HG02970 (cell line): ENCODE measurements at regions not wholly inside any gene's neighbourhood (a gene's known extent, or its start where the extent isn't known, plus 50 kb on each side); places are given as distances from the start of the nearest gene placed in this dataset.

Experiments used
- ATAC-seq: cut with Tn5 transposase; IDR thresholded peaks from one replicate; pipeline ENCODE4 v1.9.1; 2021; ENCODE audit warnings: mild to moderate bottlenecking, moderate library complexity, moderate number of reproducible peaks; ENCODE audit not compliant: unreplicated experiment, low FRiP score

DNA sequence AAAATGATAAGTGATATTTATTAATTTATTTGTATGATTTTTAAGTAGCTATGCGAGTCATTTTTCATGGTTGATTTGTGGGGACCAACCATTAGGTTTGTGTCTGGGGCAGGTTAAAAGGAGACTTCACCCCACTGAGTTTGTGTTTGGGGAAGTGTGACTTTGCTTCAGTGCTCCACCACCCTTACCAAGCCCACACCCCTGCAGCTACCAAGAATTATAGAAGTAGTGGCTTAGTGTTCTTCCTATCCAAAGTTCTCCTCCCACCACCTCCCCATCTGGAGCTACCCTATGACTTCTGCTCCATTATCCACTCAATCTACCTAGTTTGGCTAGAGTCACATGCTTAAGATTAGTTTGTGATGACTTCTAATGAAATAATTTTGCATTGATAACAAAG is 182.1 kb upstream of the ZEB2 start:
- no peak for ATAC-seq

DNA sequence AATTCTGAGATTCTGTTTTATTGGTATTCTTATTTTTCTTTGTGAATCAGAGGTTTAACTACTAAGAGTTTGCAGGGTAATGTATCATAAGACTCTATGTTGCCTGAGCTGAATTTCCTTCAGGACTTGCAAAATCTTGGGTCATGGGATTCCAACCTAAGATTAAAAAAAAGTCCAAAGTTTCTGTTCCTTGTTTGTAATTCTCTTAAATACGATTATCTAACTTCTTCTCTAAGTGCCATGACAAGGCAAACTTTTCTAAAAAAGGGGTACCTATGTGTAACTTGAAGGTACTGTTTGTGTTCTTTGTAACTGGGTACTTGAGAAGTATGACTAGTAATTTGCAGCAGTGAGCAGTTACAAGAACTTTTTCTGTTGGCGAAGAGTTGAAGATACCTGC is 181.3 kb upstream of the ZEB2 start:
- ATAC-seq: no peak

DNA sequence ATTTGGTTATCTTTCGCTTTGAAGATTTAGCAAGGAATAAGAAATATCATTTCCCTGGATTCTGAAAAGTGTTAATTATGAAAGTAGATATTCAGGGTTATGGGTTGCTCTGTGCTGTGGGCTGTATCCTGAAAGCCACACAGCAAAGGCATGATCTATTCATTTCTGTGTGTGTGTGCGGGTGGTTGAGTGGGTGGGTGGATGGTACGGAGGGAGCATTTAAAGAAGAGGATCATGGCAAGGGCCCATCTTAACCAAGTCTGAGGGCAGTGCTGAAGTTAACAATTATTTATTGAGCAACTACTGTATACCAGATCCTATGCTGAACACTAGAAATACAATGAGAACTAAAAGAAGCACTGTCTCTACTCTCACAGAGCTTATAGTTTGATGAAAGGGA is 178.2 kb upstream of the ZEB2 start:
- no peak for ATAC-seq

- no peak for ATAC-seq
Observed at GRCh38 chr2:144695657-144696056, 175.7 kb upstream of the ZEB2 start.

GRCh38 chr2:144694456-144694855 is 174.5 kb upstream of the ZEB2 start:
- ATAC-seq: no peak

DNA sequence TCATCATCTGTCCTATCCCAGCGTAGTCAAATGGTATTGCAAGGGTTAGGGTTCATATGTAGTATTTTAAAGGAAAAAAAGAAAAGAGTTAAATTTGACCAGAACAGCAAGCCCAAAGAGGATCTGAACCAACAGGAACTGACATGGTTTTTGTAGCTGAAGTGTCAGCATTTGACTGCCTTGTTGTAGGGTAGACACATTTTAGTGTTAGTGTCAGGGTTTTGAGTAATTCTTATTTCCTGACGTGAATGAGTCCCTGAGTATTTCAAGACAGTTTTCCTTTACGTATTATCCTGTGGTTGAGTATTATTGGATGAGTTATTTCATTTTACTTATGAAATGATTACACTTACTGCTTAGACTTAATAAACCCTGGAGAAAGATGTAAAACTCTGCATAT is 173.3 kb upstream of the ZEB2 start:
- no peak for ATAC-seq

DNA sequence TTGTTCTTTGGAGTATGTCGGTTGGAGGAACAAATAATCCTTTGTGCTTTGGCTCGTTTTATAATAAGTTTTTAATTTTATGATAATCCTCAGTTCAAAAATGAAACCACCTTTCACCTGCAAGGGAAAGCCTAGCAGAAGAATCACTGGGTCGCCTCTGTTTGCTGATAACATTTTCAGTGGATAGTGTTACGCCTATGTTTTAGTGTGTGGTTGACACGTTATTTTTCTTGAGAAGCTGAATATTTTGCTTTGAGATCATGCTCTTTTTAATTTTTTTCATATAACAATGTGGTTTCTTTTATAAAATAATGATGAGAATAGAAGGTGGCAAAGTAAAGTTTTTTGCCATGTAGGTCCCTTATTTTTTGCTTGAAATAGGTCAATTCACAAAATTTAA is 172.7 kb upstream of the ZEB2 start:
- ATAC-seq: no peak

DNA sequence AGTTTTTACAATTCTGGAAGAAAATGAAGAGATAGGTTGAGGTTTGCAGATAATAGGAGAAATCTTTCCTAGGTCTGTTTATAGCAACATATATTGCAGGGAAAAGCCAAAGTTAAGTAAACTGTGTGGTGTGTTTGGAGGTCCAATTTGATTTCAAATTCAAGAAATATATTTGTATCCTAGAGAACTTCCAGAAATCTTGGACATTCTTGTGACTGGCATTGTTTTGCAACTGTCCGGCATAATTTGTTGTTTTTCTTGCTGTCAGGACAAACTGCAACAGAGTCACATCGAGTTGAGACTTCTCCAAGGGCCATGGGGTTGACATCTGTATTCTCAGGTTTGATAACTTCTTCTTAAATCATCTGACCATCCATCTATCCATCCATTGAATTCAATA is 170.9 kb upstream of the ZEB2 start:
- ATAC-seq: no peak

DNA sequence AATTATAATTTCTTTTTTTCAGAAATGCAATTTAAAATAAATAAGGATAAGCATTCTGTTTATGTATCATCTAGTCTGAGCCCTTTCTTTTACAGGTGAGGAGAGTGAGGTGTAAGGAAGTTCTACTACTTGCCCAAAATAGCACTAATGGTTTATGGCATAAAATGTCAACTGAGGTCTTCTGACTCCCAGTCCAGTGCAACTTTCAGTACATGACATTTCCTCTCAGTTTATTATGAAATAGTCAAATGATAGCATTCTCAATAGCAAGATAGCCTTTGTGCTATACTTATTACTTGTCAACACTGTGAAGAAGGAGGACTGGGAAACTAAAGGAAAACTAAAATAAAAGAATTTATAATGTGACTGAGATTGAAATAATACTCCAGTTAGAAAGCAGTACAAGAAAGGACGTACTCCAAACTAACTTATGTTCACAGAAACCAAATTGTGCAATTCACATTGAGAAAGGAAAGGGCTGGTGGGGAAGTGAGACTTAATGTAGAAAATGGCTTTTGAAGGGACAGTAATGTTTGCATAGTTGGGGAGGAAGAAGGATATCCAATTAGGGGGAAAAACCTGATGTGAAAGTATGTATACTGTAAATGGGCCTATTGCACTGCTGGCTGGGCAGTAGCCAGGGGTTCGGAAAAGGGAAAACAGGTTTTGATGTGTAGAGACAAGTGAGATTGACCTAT is 166.7 kb upstream of the ZEB2 start:
- no peak for ATAC-seq

DNA sequence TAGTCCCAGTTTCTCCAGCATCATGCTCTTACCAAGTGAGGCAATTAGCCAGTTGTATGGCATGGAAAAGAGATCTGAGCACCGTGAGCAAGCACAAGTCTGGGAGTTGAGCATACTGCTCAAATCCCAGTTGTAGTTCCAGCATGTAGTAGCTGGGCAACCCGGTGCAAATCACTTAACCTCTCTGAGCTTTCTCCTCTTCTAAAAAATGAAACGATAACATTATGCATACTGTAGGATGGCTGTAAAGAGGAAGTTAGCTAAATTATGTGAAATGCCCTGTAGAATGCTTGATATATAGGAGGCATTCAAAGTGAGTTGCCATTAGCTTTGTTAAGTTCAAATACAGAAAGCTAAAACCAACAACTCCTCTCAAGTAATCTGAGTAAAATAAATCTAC is 164.0 kb upstream of the ZEB2 start:
- ATAC-seq: no peak

DNA sequence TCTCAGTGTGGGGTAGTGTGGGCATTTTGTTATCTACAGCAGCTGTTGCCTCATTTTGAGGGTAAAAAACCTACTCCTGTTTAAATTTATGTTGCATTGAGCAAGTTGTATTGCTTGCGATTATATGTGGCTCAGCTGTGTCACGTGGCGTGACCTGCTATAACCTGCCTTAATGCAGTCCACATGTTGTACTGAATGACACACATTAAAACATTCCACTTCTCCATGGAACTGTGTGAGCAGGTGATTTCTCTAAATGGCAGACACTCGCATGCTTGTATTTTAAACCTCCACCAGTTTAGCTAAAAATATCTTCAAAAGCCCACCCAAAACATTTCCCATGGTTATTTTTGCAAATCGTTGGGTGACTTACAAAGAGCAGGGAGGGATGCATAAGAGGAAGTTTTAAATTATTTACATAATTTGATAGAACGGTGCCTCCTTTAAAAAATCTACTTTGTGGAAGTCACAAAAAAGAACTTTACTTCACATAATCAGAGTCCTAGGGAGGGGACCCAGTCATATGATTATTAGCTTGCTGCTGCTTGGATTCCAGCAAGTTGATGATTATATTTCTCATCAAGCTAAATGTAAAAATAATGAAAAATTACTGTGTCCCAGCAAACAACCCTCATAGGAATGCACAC is 163.3 kb upstream of the ZEB2 start:
- ATAC-seq: no peak

GRCh38 chr2:144682248-144682647 is 162.3 kb upstream of the ZEB2 start:
- no peak for ATAC-seq

DNA sequence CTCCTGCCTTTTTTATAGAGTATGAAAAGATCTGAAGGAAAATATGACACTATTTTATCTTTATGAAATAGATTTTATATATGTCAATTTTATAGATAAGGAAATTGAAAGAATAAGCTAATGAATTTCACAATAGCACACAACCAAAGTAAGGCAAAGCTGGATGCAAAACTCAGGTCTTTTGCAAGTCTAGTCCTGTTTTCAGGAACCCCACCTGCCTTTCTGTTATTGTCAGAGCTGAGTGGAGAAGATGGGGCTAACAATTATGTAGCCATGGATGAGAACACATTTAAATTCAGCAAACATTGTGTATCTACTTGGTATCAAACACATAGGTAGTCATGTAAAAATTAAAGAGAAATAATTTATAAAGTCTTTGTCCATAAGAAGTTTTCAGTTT is 161.5 kb upstream of the ZEB2 start:
- no peak for ATAC-seq

GRCh38 chr2:144679942-144680341 is 160.0 kb upstream of the ZEB2 start:
- ATAC-seq: no peak

DNA sequence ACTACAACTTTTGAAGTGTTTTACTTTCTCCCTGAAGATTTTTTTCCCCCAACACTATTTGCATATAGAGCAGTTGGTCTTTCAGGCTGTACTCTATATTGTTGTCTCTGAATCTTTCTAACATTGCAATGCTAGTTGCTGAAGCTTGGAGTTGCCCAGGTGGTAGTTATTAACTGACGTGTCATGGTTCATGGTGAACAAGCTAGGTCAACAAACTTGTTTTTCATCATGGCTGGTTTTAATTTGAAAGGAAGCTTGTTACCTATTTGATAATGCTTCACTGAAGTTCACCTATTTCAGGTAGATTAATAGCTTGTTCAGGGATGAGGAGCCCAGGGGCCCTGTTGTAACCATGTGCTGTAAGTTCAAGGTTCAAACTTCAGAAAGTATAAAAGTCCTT is 158.8 kb upstream of the ZEB2 start:
- no peak for ATAC-seq

DNA sequence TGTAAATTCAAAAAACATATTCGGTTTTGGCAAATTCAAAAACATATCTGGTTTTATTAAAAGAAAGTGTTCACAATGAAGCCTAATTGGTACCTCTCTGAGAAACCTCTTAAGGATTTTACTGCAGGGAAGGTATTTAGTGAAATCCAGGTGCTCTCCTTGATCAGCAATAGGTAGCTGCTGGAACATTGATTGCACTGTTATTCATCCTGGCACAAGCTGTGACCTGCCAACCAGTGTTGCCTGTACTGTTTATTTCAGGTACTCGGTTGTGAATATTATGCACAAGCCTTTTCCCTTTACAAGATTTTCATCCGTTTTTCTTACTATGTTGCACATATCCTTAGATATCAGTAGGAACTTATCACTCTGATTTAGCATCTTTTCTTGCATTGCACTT is 155.8 kb upstream of the ZEB2 start:
- ATAC-seq: no peak

DNA sequence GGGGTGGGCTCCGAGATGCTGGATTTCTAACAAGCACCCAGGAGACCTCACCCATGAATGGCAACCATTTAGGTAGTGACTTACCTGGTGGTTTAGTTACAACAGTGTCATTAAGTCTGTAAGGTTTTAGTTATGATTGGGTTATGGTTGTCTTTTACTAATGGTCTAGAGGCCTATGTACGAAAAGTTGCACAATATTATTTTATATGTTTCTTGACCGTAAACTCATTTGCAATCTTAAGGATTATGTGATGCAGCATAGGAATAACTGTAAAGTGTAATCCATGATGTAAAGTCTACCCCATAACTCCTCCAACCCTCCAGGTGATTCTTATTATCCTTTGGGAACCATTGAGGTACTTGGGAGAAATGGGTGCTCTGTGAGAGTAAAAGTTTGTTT is 155.4 kb upstream of the ZEB2 start:
- ATAC-seq: no peak

DNA sequence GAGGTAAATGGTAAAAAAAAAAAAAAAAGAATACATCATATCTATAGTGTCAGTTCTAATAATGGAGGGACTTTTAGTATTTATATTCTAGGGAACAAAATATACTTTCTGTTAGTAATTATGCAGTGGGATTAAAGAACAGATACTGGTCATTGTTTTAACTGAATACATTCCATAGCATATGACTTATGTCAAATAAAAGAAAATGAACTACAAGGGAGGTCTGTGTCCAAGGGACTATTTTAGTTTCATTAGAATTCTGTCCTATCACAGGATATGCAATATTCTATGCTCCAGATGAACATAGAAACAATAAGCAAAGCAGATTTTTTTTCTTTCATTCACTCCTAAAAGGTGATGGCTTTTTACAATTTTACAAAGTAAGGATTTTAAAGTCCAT is 154.2 kb upstream of the ZEB2 start:
- no peak for ATAC-seq

DNA sequence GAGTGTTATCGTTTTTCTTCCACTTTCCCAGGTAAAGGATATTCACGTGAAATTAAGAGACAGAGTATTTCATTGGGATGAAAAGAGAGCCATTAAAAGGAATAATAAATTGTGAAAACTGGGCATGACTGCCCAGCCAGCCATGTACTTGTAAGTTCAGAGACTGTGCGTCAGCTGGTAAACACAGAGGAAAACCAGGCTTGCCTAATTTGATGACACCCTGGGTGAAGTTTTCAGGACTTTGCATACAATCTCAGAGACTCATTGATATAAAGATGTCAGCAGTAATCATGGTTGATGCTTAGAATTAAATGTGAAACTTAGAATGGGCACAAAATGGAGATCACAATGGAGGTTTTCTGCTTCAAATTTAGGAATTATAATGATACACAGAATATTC is 153.5 kb upstream of the ZEB2 start:
- ATAC-seq: no peak

GRCh38 chr2:144671695-144672455 is 152.0 kb upstream of the ZEB2 start:
- no peak for ATAC-seq

DNA sequence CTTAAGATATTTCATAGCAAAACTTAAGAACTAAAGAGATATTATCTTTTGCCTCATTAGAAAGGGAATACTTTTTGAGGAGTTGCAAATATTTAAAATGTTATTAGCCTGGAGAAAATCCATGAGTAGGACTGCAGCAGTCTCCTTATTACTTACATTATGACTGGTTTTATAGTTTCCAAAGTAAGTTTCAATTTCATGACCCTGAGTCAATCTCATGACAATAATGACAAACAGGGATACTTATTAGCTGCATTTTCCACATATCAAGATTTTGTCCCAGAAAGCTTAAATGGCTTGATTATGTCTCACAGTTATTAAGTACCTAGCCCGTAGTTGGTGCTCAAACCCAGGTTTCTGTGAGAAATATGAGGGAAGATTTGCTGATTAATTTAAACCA is 150.8 kb upstream of the ZEB2 start:
- no peak for ATAC-seq

GRCh38 chr2:144670080-144670479 is 150.2 kb upstream of the ZEB2 start:
- ATAC-seq: no peak
